SK-N-SH (cell line): ENCODE measurements at regions not wholly inside any gene's neighbourhood (a gene's known extent, or its start where the extent isn't known, plus 50 kb on each side); places are given as distances from the start of the nearest gene placed in this dataset.
A peak's percentile ranks its signal among the peaks of the same experiment; 100 is the strongest.

Experiments
- CTCF ChIA-PET: fragments of 300-600, 350-600 bp; formaldehyde crosslinking; extraction: SDS; loops from one replicate; lab custom pipeline; 2021; lab: Yijun Ruan, JAX
- POLR2A ChIA-PET: fragments of 350-600 bp; sonication (Branson Sonifier 250); formaldehyde crosslinking; extraction: SDS; loops from one replicate; lab custom pipeline; 2020; ENCODE audit warnings: antibody characterized with exemption, inconsistent platforms; lab: Yijun Ruan, JAX
- DNase-seq: peaks from one replicate; pipeline ENCODE4 v3.0.0; 2012
- H2AFZ ChIP-seq: fragments of 200-600 bp; sonication (generic); 2 replicates; pipeline ENCODE4 v1.8.1; 2016; ENCODE audit warnings: antibody characterized with exemption, mild to moderate bottlenecking, low read depth
- H3F3A ChIP-seq: fragments of 200-600 bp; sonication (generic); replicated peaks from 2 replicates; pipeline ENCODE3; 2016; ENCODE audit warnings: antibody characterized with exemption, mild to moderate bottlenecking; ENCODE audit not compliant: insufficient read depth
- H3K27ac ChIP-seq, 2 experiments: fragments of 200-500 bp in 1 of 2; fragments of 200-600 bp in 1 of 2; sonication (Bioruptor generic) in 1 of 2; sonication (generic), shearing (Covaris generic) in 1 of 2; 2 replicates each; pipeline versions ENCODE4 v1.5.1 to v1.6.1; 2014 to 2016; ENCODE audit warnings: low read depth in 2 of 2, inconsistent platforms in 1 of 2, low read length in 1 of 2, mild to moderate bottlenecking in 1 of 2, mixed read lengths in 1 of 2
- H3K27me3 ChIP-seq: fragments of 200-600 bp; sonication (generic), shearing (Covaris generic); 2 replicates; pipeline ENCODE4 v1.6.1; 2016; ENCODE audit warnings: mixed run types; ENCODE audit not compliant: insufficient read depth
- H3K36me3 ChIP-seq, 2 experiments: fragments of 200-500 bp in 1 of 2; fragments of 200-600 bp in 1 of 2; sonication (Bioruptor generic) in 1 of 2; sonication (generic) in 1 of 2; replicated peaks in 1 of 2; 2 replicates each; pipeline versions ENCODE3 to v1.5.1; 2014 to 2016; ENCODE audit warnings: low read length in 1 of 2, mild to moderate bottlenecking in 1 of 2; ENCODE audit not compliant: insufficient read depth in 2 of 2, control insufficient read depth in 1 of 2
- H3K4me1 ChIP-seq, 2 experiments: fragments of 200-500 bp in 1 of 2; fragments of 200-600 bp in 1 of 2; sonication (Bioruptor generic) in 1 of 2; sonication (generic), shearing (Covaris generic) in 1 of 2; 2 replicates each; pipeline versions ENCODE4 v1.5.1 to v1.6.1; 2014 to 2016; ENCODE audit warnings: low read depth in 1 of 2, low read length in 1 of 2, mixed run types in 1 of 2; ENCODE audit not compliant: insufficient read depth in 2 of 2, control insufficient read depth in 1 of 2
- H3K4me2 ChIP-seq: fragments of 200-600 bp; sonication (generic), shearing (Covaris generic); 2 replicates; pipeline ENCODE4 v1.6.1; 2017; ENCODE audit warnings: mixed run types
- H3K4me3 ChIP-seq, 2 experiments: fragments of 200-500 bp in 1 of 2; fragments of 200-600 bp in 1 of 2; sonication (Bioruptor generic) in 1 of 2; sonication (generic), shearing (Covaris generic) in 1 of 2; 2 replicates each; pipeline versions ENCODE4 v1.5.1 to v1.8.1; 2014 to 2016; ENCODE audit warnings: low read depth in 2 of 2, inconsistent platforms in 1 of 2, low read length in 1 of 2, mild to moderate bottlenecking in 1 of 2, mixed read lengths in 1 of 2, moderate library complexity in 1 of 2
- H3K79me2 ChIP-seq: fragments of 200-600 bp; sonication (generic); 2 replicates; pipeline ENCODE4 v1.8.1; 2017; ENCODE audit warnings: mild to moderate bottlenecking; ENCODE audit not compliant: insufficient read depth
- H3K9ac ChIP-seq: fragments of 200-600 bp; sonication (generic); 2 replicates; pipeline ENCODE4 v1.6.1; 2017; ENCODE audit warnings: mixed run types
- H3K9me2 ChIP-seq: fragments of 200-600 bp; sonication (generic); 2 replicates; pipeline ENCODE4 v1.6.1; 2017; ENCODE audit warnings: mixed run types
- H3K9me3 ChIP-seq: fragments of 200-600 bp; sonication (generic); 2 replicates; pipeline ENCODE4 v1.6.1; 2017; ENCODE audit warnings: mixed run types, mild to moderate bottlenecking, moderate library complexity
- H4K20me1 ChIP-seq: fragments of 200-600 bp; sonication (generic); 2 replicates; pipeline ENCODE4 v1.6.1; 2017; ENCODE audit warnings: mild to moderate bottlenecking, mixed run types; ENCODE audit not compliant: insufficient read depth
- CHD2 ChIP-seq: fragments of 150-350 bp; IDR thresholded peaks from 2 replicates; pipeline ENCODE4 v1.6.1; 2018; ENCODE audit warnings: low read length; ENCODE audit not compliant: partially characterized antibody
- ELF1 ChIP-seq: IDR thresholded peaks from 2 replicates; pipeline ENCODE4 v1.4.0; 2012
- EP300 ChIP-seq, 2 experiments: IDR thresholded peaks; 2 replicates each; pipeline versions ENCODE4 v1.4.0 to v1.6.1; 2012; ENCODE audit warnings: borderline replicate concordance in 1 of 2, low read depth in 1 of 2, low read length in 1 of 2
- EZH2phosphoT487 ChIP-seq: fragments of 200-600 bp; sonication (generic); IDR thresholded peaks from 2 replicates; pipeline ENCODE4 v1.6.1; 2017; ENCODE audit warnings: low read depth, mixed run types, mild to moderate bottlenecking, antibody characterized with exemption, moderate library complexity, borderline replicate concordance
- FOXJ3 ChIP-seq: sonication (generic); formaldehyde crosslinking; IDR thresholded peaks from 2 replicates; pipeline ENCODE4 v1.5.1; 2020; ENCODE audit warnings: mild to moderate bottlenecking, missing genetic modification reagents
- FOXM1 ChIP-seq: IDR thresholded peaks from 2 replicates; pipeline ENCODE4 v1.4.0; 2012; ENCODE audit warnings: low read depth, mild to moderate bottlenecking
- GABPA ChIP-seq: IDR thresholded peaks from 2 replicates; pipeline ENCODE4 v1.4.0; 2012; ENCODE audit warnings: low read depth, mild to moderate bottlenecking
- JUND ChIP-seq: IDR thresholded peaks from 2 replicates; pipeline ENCODE4 v1.4.0; 2012
- MEF2A ChIP-seq: IDR thresholded peaks from 2 replicates; pipeline ENCODE4 v1.4.0; 2012; ENCODE audit warnings: low read depth, borderline replicate concordance
- MXI1 ChIP-seq: IDR thresholded peaks from 2 replicates; pipeline ENCODE4 v1.6.1; 2012; ENCODE audit warnings: mild to moderate bottlenecking, low read depth, low read length, improper control_type of control experiment
- RAD21 ChIP-seq: IDR thresholded peaks from 2 replicates; pipeline ENCODE4 v1.6.1; 2012; ENCODE audit warnings: mild to moderate bottlenecking, low read length
- RFX5 ChIP-seq: IDR thresholded peaks from 2 replicates; pipeline ENCODE4 v1.6.1; 2012; ENCODE audit warnings: mild to moderate bottlenecking, improper control_type of control experiment, low read length
- RXRA ChIP-seq: IDR thresholded peaks from 2 replicates; pipeline ENCODE4 v1.4.0; 2012; ENCODE audit warnings: low read depth, mild to moderate bottlenecking, borderline replicate concordance
- SMC3 ChIP-seq: IDR thresholded peaks from 2 replicates; pipeline ENCODE4 v1.6.1; 2012; ENCODE audit warnings: low read depth, low read length, improper control_type of control experiment
- TAF1 ChIP-seq: IDR thresholded peaks from 2 replicates; pipeline ENCODE4 v1.6.1; 2012; ENCODE audit warnings: low read depth, mild to moderate bottlenecking, low read length, moderate library complexity, borderline replicate concordance
- TCF12 ChIP-seq: IDR thresholded peaks from 2 replicates; pipeline ENCODE4 v1.4.0; 2012
- TEAD4 ChIP-seq: IDR thresholded peaks from 2 replicates; pipeline ENCODE4 v1.4.0; 2012; ENCODE audit warnings: mild to moderate bottlenecking, borderline replicate concordance; ENCODE audit not compliant: insufficient read depth
- YY1 ChIP-seq: IDR thresholded peaks from 2 replicates; pipeline ENCODE4 v1.4.0; 2012; ENCODE audit warnings: low read depth, mild to moderate bottlenecking
- WGBS: methylation state at CpG from one replicate; pipeline ENCODE4 v1.1.6; 2017; ENCODE audit warnings: low lambda C conversion rate; 5-methylcytosine and 5-hydroxymethylcytosine counted together
- TF ChIP-seq, protein P1 (sequence below): IDR thresholded peaks from 2 replicates; pipeline ENCODE4 v1.6.1; 2012; ENCODE audit warnings: mild to moderate bottlenecking, low read depth, low read length, moderate library complexity
- TF ChIP-seq, protein P2 (sequence below): IDR thresholded peaks from 2 replicates; pipeline ENCODE4 v1.4.0; 2012; ENCODE audit warnings: low read depth
- TF ChIP-seq, protein P3 (sequence below): fragments of 150-350 bp; IDR thresholded peaks from 2 replicates; pipeline ENCODE4 v1.6.1; 2016; ENCODE audit warnings: mild to moderate bottlenecking, low read depth, low read length
- TF ChIP-seq, protein P4 (sequence below): fragments of 150-350 bp; IDR thresholded peaks from 2 replicates; pipeline ENCODE4 v1.6.1; 2017; ENCODE audit warnings: antibody characterized with exemption, low read length, low read depth, borderline replicate concordance

DNA sequence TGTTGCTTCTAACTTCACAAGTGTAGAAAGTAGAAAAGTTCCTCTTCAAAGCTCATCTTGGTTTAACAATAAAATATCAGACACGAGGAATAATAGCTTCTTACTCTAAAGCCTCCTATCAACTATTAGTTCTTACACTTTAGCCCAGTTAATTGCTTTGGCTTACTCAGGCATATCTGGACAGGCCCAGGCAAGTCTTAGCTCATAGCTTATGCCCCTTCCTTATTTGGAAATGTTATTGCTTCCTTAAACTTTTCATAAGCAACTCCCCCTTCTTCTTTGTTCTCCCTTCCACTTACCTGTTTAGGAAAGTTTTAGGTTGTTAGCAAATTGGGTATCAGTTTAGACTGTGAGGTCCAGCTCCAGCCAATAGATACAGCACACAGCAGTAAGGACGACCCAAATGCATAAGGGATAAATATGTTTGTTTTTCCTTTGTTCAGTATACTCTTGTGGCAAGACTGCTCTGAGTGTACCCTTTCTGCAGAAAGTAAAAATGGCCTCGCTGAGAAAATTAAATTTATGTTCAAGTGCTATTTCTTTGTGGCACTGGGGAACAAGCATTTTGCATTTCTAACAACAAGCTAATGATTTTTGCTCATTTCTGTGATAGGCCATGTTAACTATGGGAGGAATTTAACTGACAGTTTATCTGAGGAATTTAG is 162.1 kb downstream of the SMC2 start:
- 25% methylated on average over 3 of the region's 3 CpGs for WGBS
- no peak for DNase-seq
- no peaks in the 10 kb centered on the region for H3F3A ChIP-seq
- H4K20me1 ChIP-seq = no peaks in the 10 kb centered on the region
- H3K9me3 ChIP-seq = no peaks in the 10 kb centered on the region
- H3K4me3 ChIP-seq = no peak overlapping the region
- no peaks in the 10 kb centered on the region for H3K79me2 ChIP-seq
- H3K9me2 ChIP-seq = no peaks in the 10 kb centered on the region
- no peaks in the 10 kb centered on the region for H3K36me3 ChIP-seq
- H3K27me3 ChIP-seq = no peaks in the 10 kb centered on the region
- ChIA-PET CTCF (no interaction called here), POLR2A (no interaction called here)
- TF ChIP-seq SMC3 (no peak), ELF1 (no peak), JUND (no peak), FOXJ3 (no peak), MEF2A (no peak), TCF12 (no peak), GABPA (no peak), CHD2 (no peak), TEAD4 (no peak), RFX5 (no peak), FOXM1 (no peak), EZH2phosphoT487 (no peak), YY1 (no peak), EP300 (IDR thresholded peaks at IDR 0.05; ENCODE audit: borderline replicate concordance in 1 of 2, low read depth in 1 of 2, low read length in 1 of 2) (no peak), MXI1 (no peak)
- TF ChIP-seq, protein P1, sequence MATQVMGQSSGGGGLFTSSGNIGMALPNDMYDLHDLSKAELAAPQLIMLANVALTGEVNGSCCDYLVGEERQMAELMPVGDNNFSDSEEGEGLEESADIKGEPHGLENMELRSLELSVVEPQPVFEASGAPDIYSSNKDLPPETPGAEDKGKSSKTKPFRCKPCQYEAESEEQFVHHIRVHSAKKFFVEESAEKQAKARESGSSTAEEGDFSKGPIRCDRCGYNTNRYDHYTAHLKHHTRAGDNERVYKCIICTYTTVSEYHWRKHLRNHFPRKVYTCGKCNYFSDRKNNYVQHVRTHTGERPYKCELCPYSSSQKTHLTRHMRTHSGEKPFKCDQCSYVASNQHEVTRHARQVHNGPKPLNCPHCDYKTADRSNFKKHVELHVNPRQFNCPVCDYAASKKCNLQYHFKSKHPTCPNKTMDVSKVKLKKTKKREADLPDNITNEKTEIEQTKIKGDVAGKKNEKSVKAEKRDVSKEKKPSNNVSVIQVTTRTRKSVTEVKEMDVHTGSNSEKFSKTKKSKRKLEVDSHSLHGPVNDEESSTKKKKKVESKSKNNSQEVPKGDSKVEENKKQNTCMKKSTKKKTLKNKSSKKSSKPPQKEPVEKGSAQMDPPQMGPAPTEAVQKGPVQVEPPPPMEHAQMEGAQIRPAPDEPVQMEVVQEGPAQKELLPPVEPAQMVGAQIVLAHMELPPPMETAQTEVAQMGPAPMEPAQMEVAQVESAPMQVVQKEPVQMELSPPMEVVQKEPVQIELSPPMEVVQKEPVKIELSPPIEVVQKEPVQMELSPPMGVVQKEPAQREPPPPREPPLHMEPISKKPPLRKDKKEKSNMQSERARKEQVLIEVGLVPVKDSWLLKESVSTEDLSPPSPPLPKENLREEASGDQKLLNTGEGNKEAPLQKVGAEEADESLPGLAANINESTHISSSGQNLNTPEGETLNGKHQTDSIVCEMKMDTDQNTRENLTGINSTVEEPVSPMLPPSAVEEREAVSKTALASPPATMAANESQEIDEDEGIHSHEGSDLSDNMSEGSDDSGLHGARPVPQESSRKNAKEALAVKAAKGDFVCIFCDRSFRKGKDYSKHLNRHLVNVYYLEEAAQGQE = no peak
- TF ChIP-seq, protein P2, sequence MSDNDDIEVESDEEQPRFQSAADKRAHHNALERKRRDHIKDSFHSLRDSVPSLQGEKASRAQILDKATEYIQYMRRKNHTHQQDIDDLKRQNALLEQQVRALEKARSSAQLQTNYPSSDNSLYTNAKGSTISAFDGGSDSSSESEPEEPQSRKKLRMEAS = no peak
- peak overlapping the region; percentile 21 for H2AFZ ChIP-seq
- H3K27ac ChIP-seq = no peak overlapping the region
- no peak overlapping the region for H3K4me2 ChIP-seq
- no peaks in the 10 kb centered on the region for H3K4me1 ChIP-seq
- no peak overlapping the region for H3K9ac ChIP-seq

DNA sequence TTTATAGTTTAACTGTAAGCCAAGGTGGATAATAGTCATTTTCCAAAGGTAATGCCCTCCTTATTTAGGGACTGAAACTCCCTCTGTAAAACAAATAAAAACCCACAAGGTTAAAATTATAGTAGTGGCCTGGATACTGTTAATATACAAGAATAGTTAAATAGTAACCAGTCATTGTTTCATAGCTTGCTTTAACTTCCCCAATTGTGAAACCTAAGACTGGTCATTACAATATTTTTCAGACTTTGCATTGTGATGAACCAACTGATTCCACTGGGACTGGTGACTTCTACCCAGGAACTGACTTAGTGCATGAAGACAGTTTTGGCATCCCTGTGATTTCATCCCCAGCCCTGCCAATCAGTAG is 162.6 kb downstream of the SMC2 start:
- Histone ChIP-seq H3K9ac (no peak overlapping the region), H3K4me3 (no peak overlapping the region), H4K20me1 (no peaks in the 10 kb centered on the region), H3K27me3 (no peaks in the 10 kb centered on the region), H3K36me3 (no peaks in the 10 kb centered on the region), H2AFZ (no peak overlapping the region), H3F3A (no peaks in the 10 kb centered on the region), H3K9me3 (no peaks in the 10 kb centered on the region), H3K4me1 (no peaks in the 10 kb centered on the region), H3K27ac (no peak overlapping the region)
- DNase-seq = no peak
- CTCF ChIA-PET = no interaction called here
- POLR2A ChIA-PET = no interaction called here
- TF ChIP-seq, protein P3, sequence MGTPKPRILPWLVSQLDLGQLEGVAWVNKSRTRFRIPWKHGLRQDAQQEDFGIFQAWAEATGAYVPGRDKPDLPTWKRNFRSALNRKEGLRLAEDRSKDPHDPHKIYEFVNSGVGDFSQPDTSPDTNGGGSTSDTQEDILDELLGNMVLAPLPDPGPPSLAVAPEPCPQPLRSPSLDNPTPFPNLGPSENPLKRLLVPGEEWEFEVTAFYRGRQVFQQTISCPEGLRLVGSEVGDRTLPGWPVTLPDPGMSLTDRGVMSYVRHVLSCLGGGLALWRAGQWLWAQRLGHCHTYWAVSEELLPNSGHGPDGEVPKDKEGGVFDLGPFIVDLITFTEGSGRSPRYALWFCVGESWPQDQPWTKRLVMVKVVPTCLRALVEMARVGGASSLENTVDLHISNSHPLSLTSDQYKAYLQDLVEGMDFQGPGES = no peak
- no peak for TF ChIP-seq RAD21
- no peak for TF ChIP-seq GABPA
- TF ChIP-seq, protein P4, sequence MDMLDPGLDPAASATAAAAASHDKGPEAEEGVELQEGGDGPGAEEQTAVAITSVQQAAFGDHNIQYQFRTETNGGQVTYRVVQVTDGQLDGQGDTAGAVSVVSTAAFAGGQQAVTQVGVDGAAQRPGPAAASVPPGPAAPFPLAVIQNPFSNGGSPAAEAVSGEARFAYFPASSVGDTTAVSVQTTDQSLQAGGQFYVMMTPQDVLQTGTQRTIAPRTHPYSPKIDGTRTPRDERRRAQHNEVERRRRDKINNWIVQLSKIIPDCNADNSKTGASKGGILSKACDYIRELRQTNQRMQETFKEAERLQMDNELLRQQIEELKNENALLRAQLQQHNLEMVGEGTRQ = no peak
- no peak for TF ChIP-seq TAF1
- TF ChIP-seq RXRA = no peak
- no peak for TF ChIP-seq CHD2
- TF ChIP-seq, protein P2 = no peak
- TF ChIP-seq FOXJ3 = no peak
- TF ChIP-seq, all 33 proteins: peak for 0
- Histone ChIP-seq H3K4me2 (no peak overlapping the region), H3K9me2 (no peaks in the 10 kb centered on the region), H3K79me2 (no peaks in the 10 kb centered on the region)
